ENCODE measurements at regions not wholly inside any gene's neighbourhood (a gene's known extent, or its start where the extent isn't known, plus 50 kb on each side); places are given as distances from the start of the nearest gene placed in this dataset.
"Not testable (repeated sequence)": the region's sequence is repeated elsewhere in the genome, so short reads cannot be mapped to it uniquely, and the experiment has no call there.

DNA sequence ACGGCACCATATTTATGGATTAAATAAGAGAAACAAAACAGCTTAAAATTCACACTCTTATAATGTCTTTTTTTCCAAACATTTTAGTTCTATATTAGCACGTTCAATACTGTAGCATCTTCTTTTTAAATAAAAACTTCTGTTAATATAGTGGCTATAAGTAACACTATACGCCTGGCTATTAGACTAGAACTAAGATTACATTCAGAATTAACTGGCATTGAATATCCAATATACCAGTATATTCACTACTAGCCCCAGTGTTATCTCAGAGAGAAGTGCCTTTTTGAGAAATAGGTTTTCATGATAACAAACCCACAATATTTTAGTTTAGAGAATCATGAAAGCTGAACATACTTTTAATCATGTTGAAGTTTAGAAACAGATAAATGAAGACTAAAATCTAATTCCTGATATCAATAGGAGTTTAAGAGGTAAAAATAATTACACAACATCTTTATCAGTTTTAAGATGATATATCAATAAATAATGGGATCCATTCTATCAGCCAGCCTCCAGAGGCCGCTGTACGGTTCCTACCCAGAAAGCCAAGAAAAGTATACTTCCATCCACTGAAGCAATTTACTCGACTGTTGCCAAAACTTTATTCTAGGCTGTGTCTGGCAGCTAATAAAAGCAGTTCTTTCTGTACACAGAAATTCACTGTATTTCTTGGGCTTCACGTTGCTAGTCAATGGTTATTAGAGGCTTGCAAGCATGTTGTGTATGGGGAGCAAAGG lies 1113.4 kb upstream of the MIR17HG start:
- no peak for DNase-seq

DNA sequence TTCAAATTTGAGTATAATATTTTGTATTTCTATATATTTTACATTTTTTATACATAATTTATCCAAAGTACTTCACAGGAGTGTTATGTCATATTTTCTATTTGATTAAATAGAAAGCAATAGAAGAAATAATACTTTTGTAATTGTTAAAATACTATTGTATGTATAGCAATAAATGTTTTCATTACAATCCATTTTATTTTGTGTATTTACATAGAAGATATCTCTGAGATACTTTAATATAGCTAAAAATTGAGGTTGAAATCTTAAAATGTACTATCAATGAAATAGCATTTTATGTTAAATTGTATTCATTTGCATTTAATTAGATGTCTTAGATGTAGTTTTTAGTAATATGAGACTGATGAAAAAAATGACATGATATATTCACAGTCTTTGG lies 1109.6 kb upstream of the MIR17HG start:
- no peak for DNase-seq

DNA sequence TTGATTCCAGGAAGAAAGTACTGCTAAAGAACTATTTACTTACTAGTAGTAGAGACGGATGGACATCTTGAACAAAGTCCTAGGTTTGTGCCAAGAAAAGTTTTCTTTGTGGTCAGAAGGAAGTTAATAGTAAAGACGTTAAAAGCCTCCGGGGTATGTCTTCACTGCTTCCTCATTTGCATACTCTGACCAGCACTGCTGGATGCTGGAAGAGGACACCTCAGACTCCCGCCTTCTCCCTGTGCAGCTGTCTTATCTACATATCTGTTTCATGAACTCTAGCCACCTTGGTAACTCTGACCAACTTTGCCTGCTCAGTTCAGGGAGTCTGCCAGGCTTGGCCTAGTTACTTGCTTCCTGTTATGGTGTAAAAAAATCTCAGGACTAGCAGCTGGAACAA lies 1109.1 kb upstream of the MIR17HG start:
- no peak for DNase-seq

DNA sequence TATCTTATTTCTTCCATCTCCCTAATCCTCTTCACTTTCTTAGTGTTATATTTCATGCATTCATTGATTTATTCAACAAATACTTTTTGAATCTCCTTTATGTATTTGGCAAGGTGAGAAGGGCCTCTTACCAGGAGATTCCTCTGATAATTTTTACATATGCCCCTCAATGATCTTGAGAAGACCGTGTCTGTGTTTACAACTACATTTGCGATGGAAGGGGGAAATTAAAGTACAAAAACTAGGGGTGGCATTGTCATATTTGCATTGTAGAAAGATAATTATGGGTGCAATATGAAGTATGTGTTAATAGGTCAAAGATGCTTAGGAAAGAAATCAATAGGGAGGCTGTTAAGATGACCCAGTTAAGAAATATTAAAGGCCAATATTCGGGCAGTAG lies 1108.4 kb upstream of the MIR17HG start:
- no peak for DNase-seq

DNA sequence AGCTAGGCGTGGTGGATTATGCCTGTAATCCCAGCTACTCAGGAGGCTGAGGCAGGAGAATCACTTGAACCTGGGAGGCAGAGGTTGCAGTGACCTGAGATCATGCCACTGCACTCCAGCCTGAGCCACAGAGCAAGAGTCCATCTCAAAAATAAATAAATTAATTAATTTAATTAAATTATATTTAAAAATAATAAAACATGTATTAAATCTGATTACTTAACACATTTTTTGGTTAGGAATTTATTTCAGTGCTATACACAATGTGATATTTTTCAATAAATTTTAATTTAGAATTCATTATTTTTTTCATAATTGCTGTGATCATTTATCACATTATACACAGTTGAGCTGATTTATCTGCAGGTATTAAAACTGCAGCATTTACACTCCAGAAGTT lies 1101.5 kb upstream of the MIR17HG start:
- no peak for DNase-seq

DNA sequence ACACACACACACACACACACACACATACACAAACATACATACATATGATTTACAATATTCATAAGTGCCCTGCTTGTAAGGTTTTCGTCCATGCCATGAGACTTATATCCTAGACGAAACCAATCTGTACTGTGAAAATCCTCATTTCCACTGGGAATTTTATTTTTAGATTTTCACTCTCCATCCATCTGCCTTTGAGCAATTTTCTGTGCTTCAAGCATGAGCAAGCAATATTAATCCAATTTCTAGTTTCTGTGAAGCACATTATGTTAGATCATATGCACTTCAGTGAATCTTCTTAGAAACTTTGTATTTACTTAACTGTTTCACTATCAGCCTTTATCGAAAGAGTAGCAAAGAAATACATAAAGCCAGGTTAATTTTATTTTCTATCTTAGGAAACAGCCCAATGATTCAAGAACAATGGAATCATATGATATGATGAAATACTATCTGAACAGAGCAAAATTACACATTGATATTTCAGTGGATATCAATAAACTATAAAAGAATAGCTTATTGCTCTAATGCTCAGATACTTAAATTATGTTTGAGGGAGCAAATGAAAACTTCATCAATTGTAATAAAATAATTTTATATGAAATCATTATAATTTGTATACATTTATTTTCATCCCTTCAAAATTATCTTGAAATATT lies 1100.7 kb upstream of the MIR17HG start:
- no peak for DNase-seq

DNA sequence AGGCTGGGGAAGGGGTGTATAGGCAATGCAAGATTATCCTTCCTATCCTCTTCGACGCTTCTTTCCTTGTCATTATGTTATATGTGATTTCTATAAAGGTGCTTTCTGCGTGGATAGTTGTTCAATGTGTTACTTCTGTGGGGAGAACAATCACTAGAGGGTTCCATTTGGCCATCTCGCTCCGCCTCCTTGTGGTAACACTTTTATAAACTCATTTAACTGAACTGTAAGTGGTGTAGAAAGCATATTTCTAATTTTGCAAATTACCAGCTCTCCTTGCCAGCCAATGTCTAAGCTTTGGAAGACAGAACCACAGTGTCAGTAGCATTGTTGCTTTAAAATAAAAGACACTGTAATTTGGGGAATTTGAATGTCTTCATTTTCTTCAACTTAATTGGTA lies 1093.7 kb upstream of the MIR17HG start:
- no peak for DNase-seq

DNA sequence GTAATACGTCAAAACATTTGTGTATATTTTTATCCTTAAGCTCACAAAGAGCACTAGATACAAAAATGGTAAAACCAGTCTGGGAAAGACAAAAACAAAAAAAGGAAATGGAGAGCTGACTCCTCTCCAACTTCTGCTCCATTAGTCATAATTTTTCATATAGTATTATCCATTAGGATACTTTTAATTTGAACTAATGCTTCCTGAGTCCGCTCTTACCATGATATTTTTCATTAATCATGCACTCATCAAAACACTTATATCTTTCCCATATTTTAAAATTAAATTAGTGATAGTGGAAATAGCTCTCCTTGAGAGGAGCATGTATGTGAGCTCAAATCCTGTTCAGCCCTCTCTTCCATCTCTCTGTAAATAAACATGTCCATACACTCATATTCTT lies 1093.0 kb upstream of the MIR17HG start:
- DNase-seq, result no peak

DNA sequence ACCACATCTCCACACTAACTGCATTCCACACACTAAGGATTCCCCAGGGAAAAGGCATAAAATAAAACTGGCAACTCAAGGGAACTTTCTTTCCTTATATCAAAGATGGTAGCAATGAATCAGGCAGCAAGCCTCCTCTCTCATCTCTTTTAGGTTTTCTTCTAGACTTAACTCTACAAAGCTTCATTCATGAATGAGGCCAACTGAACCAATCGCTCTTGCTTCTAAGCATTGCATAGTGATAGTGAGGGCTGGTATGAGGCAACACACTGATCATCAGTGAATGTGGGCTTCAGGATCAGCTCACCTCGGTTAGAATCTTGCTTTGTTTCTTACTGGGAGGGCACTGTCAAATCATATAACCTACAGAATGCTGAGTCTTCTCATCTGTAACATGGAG lies 1090.7 kb upstream of the MIR17HG start:
- no peak for DNase-seq

DNA sequence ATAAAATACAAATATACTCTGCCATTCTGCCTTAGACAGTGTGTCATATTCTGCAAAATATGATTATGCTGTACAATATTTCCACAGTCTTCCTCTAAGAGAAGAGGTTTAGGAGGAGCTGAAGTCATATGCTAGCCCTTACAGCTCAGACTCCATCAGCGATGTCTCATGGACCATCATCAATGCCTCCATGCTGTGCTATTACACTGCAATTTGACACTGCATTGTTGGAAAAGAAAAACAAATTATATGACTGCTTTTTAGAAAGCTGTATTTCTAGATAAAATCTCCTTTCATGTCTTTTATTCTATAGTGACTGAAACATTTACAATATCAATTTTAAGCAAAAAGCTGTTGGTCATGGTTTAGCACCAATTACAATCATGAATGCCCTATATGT lies 1089.4 kb upstream of the MIR17HG start:
- DNase-seq, result no peak

DNA sequence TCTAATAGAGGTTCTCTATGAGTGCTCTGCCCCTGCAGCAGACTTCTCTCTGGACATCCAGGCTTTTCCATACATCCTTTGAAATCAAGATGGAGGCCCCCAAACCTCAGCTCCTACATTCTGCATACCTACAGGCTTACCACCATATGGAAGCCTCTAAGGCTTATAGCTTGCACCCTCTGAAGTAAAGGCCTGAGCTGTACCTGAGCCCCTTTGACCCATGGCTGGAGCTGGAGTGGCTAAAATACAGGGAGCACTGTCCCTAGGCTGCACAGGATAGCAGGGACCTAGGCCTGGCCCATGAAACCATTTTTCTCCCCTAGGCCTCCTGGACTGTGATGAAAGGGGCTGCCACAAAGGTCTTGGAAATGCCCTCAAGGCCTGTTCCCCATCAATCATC lies 1086.1 kb upstream of the MIR17HG start:
- no peak for DNase-seq

DNA sequence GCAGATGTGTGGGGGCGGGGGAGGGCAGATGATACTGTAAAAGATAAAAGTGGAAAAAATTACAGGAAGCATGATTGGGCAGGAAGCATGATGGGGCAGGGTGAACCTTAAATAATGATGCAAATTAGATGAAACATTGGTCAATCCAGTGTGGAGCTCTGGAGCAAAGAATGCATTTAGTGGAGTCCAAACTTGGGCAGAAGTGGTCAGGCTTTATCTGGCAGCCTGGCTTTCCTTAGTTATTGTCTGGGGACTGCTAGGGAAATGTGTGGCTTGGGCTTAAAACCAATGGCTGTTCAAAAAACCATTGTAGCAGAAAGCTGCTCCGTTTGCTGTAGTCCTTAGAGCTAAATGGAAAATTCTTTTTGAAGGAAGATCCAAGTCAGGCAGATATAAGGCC lies 1077.3 kb upstream of the MIR17HG start:
- DNase-seq, result no peak

DNA sequence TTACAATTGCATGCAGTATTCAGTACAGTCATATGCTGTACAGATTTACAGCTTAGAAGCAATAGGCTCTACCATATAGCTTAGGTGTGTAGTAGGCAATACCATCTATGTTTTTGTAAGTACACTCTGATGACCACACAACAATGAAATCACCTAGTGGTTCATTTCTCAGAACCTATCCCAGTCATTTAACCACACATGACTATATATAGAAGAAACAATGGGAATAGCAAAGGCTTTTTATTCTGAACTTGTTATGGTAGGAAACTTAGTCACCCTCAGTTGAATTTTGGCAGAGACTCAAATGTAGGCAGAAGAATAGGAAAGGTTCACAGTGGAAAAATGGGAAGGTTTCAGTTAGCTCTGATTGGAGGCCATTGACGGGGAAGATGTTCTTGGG lies 1075.1 kb upstream of the MIR17HG start:
- no peak for DNase-seq

DNA sequence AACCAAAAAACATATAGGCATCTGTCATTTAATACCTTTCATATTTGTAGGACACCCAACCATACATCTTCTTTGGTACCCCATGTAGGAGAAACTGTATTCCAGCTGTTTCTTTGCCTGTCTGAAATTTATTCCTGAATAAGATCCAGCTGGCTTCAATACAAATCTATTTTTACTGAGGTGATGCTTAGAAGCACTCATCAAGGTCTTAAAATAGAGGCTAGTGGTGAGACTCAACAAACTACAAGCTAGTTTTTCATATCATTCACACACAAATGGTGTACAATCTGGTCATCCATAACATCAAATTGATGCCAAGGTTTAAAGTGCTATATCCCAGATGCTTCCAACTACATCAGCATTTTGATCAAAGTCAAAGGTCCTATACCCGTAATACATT lies 1071.3 kb upstream of the MIR17HG start:
- no peak for DNase-seq

DNA sequence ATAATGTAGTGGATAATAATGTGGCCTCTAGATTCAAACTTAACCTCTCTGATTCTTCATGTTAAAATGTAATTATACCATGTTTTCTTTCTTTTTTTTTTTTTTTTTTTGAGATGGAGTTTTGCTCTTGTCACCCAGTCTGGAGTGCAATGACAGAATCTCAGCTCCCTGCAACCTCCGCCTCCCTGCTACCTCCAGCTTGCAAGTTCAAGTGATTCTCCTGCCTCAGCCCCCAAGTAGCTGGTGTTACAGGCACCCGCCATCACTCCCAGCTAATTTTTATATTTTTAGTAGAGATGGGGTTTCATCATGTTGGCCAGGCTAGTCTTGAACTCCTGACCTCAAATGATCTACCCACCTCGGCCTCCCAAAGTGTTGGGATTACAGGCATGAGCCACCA lies 1069.3 kb upstream of the MIR17HG start:
- not testable (repeated sequence) for DNase-seq

DNA sequence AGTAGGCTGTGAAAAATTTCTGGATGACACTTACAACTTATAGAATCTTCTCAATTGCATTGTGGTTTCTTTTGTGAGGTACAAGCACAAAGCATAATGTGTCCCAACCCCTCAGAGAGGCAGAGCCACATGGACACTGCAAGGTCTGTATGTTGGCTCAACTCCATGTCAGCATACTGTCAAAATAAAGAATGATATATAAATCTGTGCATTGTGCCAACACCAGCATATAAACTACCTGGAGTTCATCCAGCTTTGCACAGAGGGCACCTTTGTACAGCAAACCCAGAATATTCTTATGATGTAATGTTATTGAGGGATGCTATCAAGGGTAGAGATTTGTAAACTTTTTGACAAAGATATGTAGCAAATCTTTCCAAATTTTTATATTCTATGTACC lies 1065.8 kb upstream of the MIR17HG start:
- no peak for DNase-seq

DNA sequence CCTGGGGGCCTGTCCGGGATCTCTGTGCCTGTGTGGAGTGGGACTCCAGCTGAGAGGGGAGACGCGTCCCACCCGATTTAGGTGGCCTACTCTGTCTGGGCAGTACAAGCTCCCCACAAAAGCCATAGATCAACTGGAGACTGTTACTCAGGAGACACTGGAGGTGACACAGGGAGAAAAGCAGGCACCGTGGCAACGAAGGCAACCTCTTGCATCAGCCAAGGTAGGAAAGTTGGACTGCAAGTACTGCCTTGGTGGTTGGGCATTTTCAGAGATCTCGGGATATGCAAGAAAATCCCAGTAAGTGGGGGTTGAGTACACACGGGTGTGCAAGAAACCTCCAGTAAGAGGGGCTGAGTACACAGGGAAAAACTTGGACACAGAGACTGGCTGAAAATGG lies 1060.0 kb upstream of the MIR17HG start:
- no peak for DNase-seq

DNA sequence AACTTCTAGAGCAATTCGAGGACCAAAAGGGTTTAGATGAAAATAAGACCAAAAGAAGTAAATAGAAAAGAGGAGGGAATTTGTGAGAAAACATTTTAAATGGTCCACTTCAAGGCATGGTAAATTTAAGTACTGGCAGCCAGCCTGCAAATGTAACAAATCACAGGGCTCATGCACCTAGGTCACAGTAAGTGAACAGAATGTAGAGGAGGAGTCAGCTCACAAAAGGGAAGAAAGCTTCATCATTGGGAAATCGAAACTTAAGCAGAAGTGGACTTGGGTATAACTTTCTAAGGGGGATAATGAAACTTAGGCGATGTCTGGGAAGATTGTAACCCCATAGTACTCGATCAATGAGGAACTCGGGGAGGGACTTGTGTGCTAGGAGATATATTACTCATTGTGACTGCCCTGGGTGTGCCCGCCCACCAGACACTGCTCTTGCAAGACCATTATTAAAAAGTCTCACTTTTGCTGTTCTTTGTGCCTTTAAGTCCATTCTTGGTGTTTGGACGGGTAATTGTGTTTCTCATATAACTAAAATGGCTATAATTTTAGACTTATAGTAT lies 1053.6 kb upstream of the MIR17HG start:
- no peak for DNase-seq

DNA sequence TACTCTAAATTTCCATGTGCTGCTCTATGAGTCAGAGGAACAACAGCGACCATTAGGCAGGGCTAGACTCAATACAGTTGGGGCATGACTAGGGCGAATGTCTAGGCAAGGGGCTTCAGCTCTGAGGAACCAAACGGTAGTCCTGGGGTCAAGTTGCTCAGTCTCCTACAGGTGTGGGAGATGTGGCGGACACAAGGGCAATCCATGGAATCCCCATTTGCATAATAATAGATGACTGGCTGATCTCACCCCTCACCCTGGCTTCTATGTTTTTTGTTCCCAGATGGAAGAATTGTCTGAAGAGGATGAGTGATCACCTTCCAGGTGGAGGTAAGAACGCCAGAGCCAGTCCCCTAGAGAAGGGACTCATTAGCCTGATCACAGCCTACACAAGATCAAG lies 1048.2 kb upstream of the MIR17HG start:
- DNase-seq, result no peak

DNA sequence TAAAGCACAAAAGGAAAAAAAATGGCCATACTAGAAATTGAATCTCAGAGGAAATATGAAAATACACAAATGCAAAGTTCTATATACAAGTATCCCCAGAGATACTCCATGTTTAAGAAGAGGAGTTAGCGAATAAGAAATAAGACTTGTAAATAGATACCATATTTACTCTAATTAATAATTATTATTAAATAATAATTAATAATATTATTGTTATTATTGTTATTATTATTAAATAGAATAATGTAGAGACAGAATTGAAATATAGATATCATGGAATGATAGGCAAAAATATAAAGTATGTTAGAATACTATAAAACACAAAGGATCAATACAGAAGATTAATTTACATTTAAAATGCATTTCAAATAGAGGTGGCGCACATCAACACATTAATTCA lies 1047.5 kb upstream of the MIR17HG start:
- no peak for DNase-seq

DNA sequence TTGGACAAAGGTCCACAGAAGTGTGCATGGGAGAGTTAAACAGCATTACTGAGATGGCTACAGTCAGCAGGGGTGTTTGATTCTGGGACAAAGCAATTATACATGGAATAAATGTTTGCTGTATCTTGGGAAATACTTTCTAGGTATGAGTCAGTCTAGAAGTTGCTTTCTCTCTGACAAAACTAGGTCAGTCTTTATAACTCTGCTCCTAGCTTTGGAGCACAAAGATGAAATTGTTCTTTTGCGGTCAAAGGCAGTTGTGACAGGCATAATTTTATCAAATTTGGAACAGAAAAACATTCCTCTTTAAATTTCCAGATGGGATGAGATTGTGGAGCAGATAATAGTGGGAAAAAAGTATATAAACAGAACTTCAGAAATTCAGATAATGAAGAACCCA lies 1045.4 kb upstream of the MIR17HG start:
- no peak for DNase-seq

DNA sequence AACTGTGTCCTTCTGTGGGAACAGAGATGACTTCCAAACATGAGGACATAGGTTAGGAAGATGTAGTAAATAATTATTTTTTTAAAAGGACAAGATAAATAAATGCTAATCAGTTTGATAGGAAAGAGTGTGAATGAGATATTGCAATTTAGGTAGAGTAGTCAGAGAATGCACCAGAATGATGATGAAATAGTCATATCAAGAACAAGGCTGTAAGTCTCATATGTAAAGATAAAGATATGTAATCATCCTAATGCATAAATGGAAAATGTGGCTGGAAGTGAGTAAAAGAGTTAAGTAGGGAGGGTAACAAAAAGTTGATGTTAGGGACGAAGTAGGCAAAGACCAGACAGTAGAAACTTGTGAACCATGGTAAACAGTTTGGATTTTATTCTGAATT lies 1041.7 kb upstream of the MIR17HG start:
- DNase-seq, result no peak

DNA sequence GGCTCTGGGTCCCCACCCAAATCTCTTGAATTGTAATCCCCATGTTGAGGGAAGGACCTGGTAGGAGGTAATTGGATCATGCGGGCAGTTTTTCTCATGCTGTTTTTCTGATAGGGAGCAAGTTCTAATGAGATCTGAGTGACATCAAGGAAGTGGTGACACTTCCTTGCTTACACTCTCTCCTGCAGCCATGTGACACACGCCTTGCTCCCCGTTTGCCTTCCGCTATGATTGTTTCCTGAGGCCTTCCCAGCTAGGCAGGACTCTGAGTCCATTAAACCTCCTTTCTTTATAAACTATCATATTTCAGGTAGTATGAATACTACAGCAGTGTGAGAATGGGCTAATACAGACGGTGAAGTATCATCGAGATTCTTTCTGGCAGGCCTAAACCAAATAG lies 1040.4 kb upstream of the MIR17HG start:
- no peak for DNase-seq

DNA sequence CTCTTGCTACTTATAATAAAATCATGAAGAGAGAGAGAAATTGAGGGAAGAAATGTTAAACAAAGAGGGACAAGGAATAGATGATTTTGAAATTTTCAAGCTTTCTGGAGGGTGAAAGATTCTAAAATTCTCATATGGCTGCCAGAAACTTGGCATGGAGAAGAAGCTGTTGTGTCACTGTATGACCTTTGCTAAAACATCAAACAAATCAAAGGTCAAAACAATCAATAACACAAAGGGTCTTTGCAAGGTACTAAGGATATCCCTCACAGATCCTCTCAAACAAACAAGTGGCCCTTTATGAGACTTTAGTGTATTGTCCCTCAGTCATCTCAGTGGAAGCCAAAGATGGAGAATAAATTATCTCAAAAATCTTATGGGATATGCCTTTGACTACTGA lies 1039.2 kb upstream of the MIR17HG start:
- DNase-seq, result no peak

DNA sequence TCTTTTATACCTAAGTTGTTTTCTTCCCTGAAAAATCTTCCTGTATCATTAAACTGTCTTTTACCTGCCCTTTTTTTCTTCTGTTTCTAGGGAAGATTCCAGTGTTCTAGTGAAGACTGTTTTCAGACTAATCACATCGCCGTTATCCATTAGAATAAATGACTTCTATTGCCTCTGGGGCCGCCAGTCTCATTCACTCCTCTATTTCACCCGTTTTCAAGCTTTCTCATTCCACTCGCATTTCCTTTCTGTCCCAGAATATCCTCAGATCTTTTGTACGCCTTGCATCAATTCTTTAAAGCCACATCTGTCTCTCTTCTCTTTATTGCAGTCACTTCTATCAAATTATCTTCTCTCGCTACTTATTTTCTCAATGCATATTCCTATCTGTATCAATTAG lies 1035.6 kb upstream of the MIR17HG start:
- DNase-seq, result no peak

Data from stimulated activated naive CD4-positive, alpha-beta T cell (primary cell).